Left renal pelvis (tissue), 4 donors: ENCODE measurements at regions not wholly inside any gene's neighbourhood (a gene's known extent, or its start where the extent isn't known, plus 50 kb on each side); places are given as distances from the start of the nearest gene placed in this dataset.
"Not testable (repeated sequence)": the region's sequence is repeated elsewhere in the genome, so short reads cannot be mapped to it uniquely, and the experiment has no call there.

Experiments
- DNase-seq, 4 donors: peaks; one replicate each; pipeline ENCODE4 v3.0.0-alpha.2; 2013; ENCODE audit warnings: low read depth in 4 of 4, low spot score in 3 of 4

- not testable (repeated sequence) for DNase-seq
Measured at GRCh38 chr9:42862465-42862864, 679.0 kb downstream of the SPATA31A6 start.
